HEK293 (cell line): ENCODE measurements at regions not wholly inside any gene's neighbourhood (a gene's known extent, or its start where the extent isn't known, plus 50 kb on each side); places are given as distances from the start of the nearest gene placed in this dataset.

Experiments used
- CTCF ChIA-PET: fragments of 350-600 bp; formaldehyde crosslinking; extraction: SDS; loops from one replicate; lab custom pipeline; 2021; ENCODE audit warnings: antibody characterized with exemption; lab: Yijun Ruan, JAX
- POLR2A ChIA-PET: fragments of 300-600 bp; formaldehyde crosslinking; extraction: SDS; loops from one replicate; lab custom pipeline; 2020; ENCODE audit warnings: antibody characterized with exemption, inconsistent platforms; lab: Yijun Ruan, JAX
- H3K27ac ChIP-seq: fragments of 200-500 bp; sonication (Bioruptor generic); 2 replicates; pipeline ENCODE4 v1.5.1; 2014; ENCODE audit warnings: low read depth, low read length, control low read depth, inconsistent platforms; ENCODE audit errors: extremely low read depth
- H3K36me3 ChIP-seq, 2 experiments: fragments of 200-500 bp in 1 of 2; sonication (Bioruptor generic) in 1 of 2; 1 replicate in 1 of 2; 2 replicates in 1 of 2; pipeline ENCODE4 v1.5.1; 2014 to 2017; ENCODE audit warnings: inconsistent platforms in 2 of 2, low read length in 2 of 2; ENCODE audit not compliant: control insufficient read depth in 2 of 2, insufficient read depth in 1 of 2
- H3K4me1 ChIP-seq: fragments of 200-500 bp; sonication (Bioruptor generic); 2 replicates; pipeline ENCODE4 v1.5.1; 2014; ENCODE audit warnings: mild to moderate bottlenecking, low read length, inconsistent platforms; ENCODE audit not compliant: control insufficient read depth, insufficient read depth
- H3K4me3 ChIP-seq: 2 replicates; pipeline ENCODE4 v1.5.1; 2011; ENCODE audit warnings: low read depth, mild to moderate bottlenecking, control low read depth, low read length, moderate library complexity
- H3K9me3 ChIP-seq: fragments of 200-500 bp; sonication (Bioruptor generic); 2 replicates; pipeline ENCODE4 v1.5.1; 2014; ENCODE audit warnings: low read depth, low read length, inconsistent platforms; ENCODE audit not compliant: control insufficient read depth, insufficient read depth
- GLI2 ChIP-seq: fragments of 450-650 bp; formaldehyde crosslinking; IDR thresholded peaks from 2 replicates; pipeline ENCODE4; 2017; ENCODE audit warnings: missing biosample characterization, missing genetic modification characterization, low read depth, borderline replicate concordance
- SCRT1 ChIP-seq: fragments of 450-650 bp; formaldehyde crosslinking; IDR thresholded peaks from 2 replicates; pipeline ENCODE4 v1.5.1; 2016; ENCODE audit warnings: missing biosample characterization, missing genetic modification characterization, borderline replicate concordance
- SCRT2 ChIP-seq: fragments of 450-650 bp; formaldehyde crosslinking; IDR thresholded peaks from 2 replicates; pipeline ENCODE4 v1.5.1; 2016; ENCODE audit warnings: missing biosample characterization, missing genetic modification characterization
- ZNF132 ChIP-seq: fragments of 450-650 bp; formaldehyde crosslinking; IDR thresholded peaks from 2 replicates; pipeline ENCODE4 v1.5.1; 2017; ENCODE audit warnings: missing biosample characterization, missing genetic modification characterization, borderline replicate concordance
- ZNF155 ChIP-seq: fragments of 450-650 bp; formaldehyde crosslinking; IDR thresholded peaks from 2 replicates; pipeline ENCODE4 v1.5.1; 2016; ENCODE audit warnings: missing biosample characterization, missing genetic modification characterization
- ZNF175 ChIP-seq: fragments of 450-650 bp; formaldehyde crosslinking; IDR thresholded peaks from 2 replicates; pipeline ENCODE4 v1.5.1; 2016; ENCODE audit warnings: missing biosample characterization, missing genetic modification characterization
- ZNF184 ChIP-seq: fragments of 450-650 bp; IDR thresholded peaks from 2 replicates; pipeline ENCODE4 v1.5.1; 2018; ENCODE audit warnings: missing biosample characterization, mild to moderate bottlenecking, missing genetic modification characterization
- ZNF223 ChIP-seq: fragments of 450-650 bp; formaldehyde crosslinking; IDR thresholded peaks from 2 replicates; pipeline ENCODE4 v1.5.1; 2016; ENCODE audit warnings: missing biosample characterization, missing genetic modification characterization
- ZNF248 ChIP-seq: fragments of 450-650 bp; formaldehyde crosslinking; IDR thresholded peaks from 2 replicates; pipeline ENCODE4 v1.5.1; 2017; ENCODE audit warnings: missing biosample characterization, missing genetic modification characterization
- ZNF274 ChIP-seq, 2 experiments: fragments of 200-500 bp in 1 of 2; fragments of 450-650 bp in 1 of 2; sonication (Bioruptor generic) in 1 of 2; formaldehyde crosslinking in 1 of 2; IDR thresholded peaks; 2 replicates each; pipeline versions ENCODE4 v1.5.1 to v1.6.1; 2014 to 2016; ENCODE audit warnings: borderline replicate concordance in 1 of 2, inconsistent platforms in 1 of 2, low read length in 1 of 2, missing biosample characterization in 1 of 2, missing genetic modification characterization in 1 of 2
- ZNF292 ChIP-seq: fragments of 450-650 bp; formaldehyde crosslinking; IDR thresholded peaks from 2 replicates; pipeline ENCODE4 v1.5.1; 2016; ENCODE audit warnings: low read depth, missing biosample characterization, missing genetic modification characterization, borderline replicate concordance
- ZNF341 ChIP-seq: fragments of 450-650 bp; formaldehyde crosslinking; IDR thresholded peaks from 2 replicates; pipeline ENCODE4; 2016; ENCODE audit warnings: low read depth, missing biosample characterization, missing genetic modification characterization
- ZNF416 ChIP-seq: fragments of 450-650 bp; formaldehyde crosslinking; IDR thresholded peaks from 2 replicates; pipeline ENCODE4 v1.5.1; 2016; ENCODE audit warnings: missing biosample characterization, missing genetic modification characterization
- ZNF501 ChIP-seq: fragments of 450-650 bp; formaldehyde crosslinking; IDR thresholded peaks from 2 replicates; pipeline ENCODE4 v1.5.1; 2016; ENCODE audit warnings: missing biosample characterization, missing genetic modification characterization
- ZNF664 ChIP-seq: fragments of 450-650 bp; formaldehyde crosslinking; IDR thresholded peaks from 2 replicates; pipeline ENCODE4 v1.5.1; 2016; ENCODE audit warnings: missing biosample characterization, missing genetic modification characterization
- ZNF747 ChIP-seq: fragments of 450-650 bp; formaldehyde crosslinking; IDR thresholded peaks from 2 replicates; pipeline ENCODE4 v1.5.1; 2016; ENCODE audit warnings: missing biosample characterization, missing genetic modification characterization
- ZNF768 ChIP-seq: fragments of 450-650 bp; formaldehyde crosslinking; IDR thresholded peaks from 2 replicates; pipeline ENCODE4 v1.5.1; 2018; ENCODE audit warnings: missing biosample characterization, mild to moderate bottlenecking, missing genetic modification characterization
- ZNF830 ChIP-seq: fragments of 450-650 bp; IDR thresholded peaks from 2 replicates; pipeline ENCODE4 v1.5.0; 2018; ENCODE audit warnings: missing biosample characterization, missing genetic modification characterization, low read depth, mild to moderate bottlenecking, moderate library complexity
- ZSCAN16 ChIP-seq: fragments of 450-650 bp; formaldehyde crosslinking; IDR thresholded peaks from 2 replicates; pipeline ENCODE4 v1.5.1; 2016; ENCODE audit warnings: missing biosample characterization, missing genetic modification characterization
- TF ChIP-seq, protein P1 (sequence below): fragments of 450-650 bp; formaldehyde crosslinking; IDR thresholded peaks from 2 replicates; pipeline ENCODE4 v1.5.1; 2017; ENCODE audit warnings: missing biosample characterization, mild to moderate bottlenecking, missing genetic modification characterization, moderate library complexity
- TF ChIP-seq, protein P2 (sequence below): fragments of 450-650 bp; formaldehyde crosslinking; IDR thresholded peaks from 2 replicates; pipeline ENCODE4 v1.5.1; 2016; ENCODE audit warnings: missing biosample characterization, missing genetic modification characterization
- TF ChIP-seq, protein P3 (sequence below): fragments of 450-650 bp; formaldehyde crosslinking; IDR thresholded peaks from 2 replicates; pipeline ENCODE4 v1.5.1; 2016; ENCODE audit warnings: missing biosample characterization, missing genetic modification characterization
- TF ChIP-seq, protein P4 (sequence below): fragments of 450-650 bp; formaldehyde crosslinking; IDR thresholded peaks from 2 replicates; pipeline ENCODE4 v1.5.1; 2017; ENCODE audit warnings: missing biosample characterization, missing genetic modification characterization
- TF ChIP-seq, protein P5 (sequence below): fragments of 450-650 bp; formaldehyde crosslinking; IDR thresholded peaks from 2 replicates; pipeline ENCODE4 v1.5.1; 2017; ENCODE audit warnings: missing biosample characterization, missing genetic modification characterization

DNA sequence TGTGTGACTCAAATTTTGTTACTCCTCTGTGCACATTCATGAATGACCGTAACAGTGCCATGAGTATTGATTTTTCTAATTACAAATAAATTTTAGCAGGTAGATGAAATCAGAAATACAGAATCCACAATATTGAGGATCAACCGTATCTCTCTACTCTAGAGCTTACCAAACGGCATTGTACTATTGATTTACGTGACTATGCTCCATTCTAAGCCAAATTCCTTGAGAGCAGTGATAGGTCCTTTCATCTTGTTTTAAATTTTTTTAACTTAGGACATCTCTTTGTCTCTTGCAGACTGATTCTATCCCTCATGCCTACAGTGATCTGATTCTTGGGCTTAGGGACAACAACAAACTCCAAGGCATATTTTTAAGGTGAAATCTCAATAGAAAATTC lies 172.3 kb upstream of the C1QTNF7 start:
- H3K4me1 ChIP-seq, result no peaks in the 10 kb centered on the region
- POLR2A ChIA-PET, result interaction anchor here (0.6 kb wide), 1 partner anchor 29 kb away, joined by 3 read pairs; no protein-coding TSS in a partner anchor
- TF ChIP-seq ZNF501, result no peak
- no peak for TF ChIP-seq ZNF175 (tag by site-specific recombination)
- TF ChIP-seq ZNF274 (IDR thresholded peaks at IDR 0.05; ENCODE audit: low read length), result no peak
- TF ChIP-seq ZNF274 (tag by site-specific recombination; IDR thresholded peaks at IDR 0.05; ENCODE audit: borderline replicate concordance), result no peak
- TF ChIP-seq ZNF292 (tag by site-specific recombination), result no peak
- TF ChIP-seq SCRT1 (tag by site-specific recombination), result no peak
- TF ChIP-seq, protein P1, sequence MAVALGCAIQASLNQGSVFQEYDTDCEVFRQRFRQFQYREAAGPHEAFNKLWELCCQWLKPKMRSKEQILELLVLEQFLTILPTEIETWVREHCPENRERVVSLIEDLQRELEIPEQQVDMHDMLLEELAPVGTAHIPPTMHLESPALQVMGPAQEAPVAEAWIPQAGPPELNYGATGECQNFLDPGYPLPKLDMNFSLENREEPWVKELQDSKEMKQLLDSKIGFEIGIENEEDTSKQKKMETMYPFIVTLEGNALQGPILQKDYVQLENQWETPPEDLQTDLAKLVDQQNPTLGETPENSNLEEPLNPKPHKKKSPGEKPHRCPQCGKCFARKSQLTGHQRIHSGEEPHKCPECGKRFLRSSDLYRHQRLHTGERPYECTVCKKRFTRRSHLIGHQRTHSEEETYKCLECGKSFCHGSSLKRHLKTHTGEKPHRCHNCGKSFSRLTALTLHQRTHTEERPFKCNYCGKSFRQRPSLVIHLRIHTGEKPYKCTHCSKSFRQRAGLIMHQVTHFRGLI, result no peak
- TF ChIP-seq, all 188 proteins: peak for 0
- CTCF ChIA-PET, result interaction anchor here (0.6 kb wide), 1 partner anchor 704 kb away, joined by 3 read pairs; no protein-coding TSS in a partner anchor
- H3K4me3 ChIP-seq, result no peak overlapping the region
- H3K27ac ChIP-seq, result no peak overlapping the region
- H3K9me3 ChIP-seq, result no peaks in the 10 kb centered on the region
- no peaks in the 10 kb centered on the region for H3K36me3 ChIP-seq

DNA sequence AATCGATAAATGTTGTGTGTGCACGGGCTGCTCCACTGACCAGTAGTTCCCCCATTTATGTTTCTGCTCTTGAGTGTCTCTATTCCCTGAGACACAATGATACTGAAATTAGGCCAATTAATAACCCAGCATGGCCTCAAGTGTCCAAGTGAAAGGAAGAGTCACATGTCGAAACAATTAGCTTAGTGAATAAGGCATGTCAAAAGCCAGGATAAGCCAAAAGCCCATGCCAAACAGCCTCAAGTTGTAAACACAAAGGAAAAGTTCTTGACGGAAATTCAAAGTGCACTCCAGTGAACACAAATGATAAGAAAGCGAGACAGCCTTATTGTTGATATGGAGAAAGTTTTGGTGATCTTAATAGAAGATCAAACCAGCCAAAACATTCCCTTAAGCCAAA lies 167.1 kb upstream of the C1QTNF7 start:
- POLR2A ChIA-PET, result no interaction called here
- CTCF ChIA-PET, result no interaction called here

DNA sequence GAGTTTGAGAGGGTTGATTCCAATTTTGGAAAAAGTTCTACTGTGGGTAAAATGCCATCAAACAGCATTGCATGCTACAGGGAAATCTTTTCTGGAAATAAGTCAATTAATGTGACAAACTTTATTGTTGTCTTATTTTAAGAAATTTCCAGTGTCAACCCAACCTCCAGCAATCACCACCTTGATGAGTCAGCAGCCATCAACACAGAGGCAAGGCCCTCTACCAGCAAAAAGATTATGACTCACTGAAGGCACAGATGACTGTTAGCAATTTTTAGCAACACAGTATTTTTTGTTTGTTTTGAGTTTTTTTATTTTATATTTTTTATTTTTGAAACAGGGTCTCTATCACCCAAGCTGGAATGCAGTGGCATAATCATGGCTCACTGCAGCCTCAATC lies 165.4 kb upstream of the C1QTNF7 start:
- POLR2A ChIA-PET, result no interaction called here
- TF ChIP-seq ZNF830 (tag by site-specific recombination), result no peak
- TF ChIP-seq ZNF768, result no peak
- TF ChIP-seq, protein P2, sequence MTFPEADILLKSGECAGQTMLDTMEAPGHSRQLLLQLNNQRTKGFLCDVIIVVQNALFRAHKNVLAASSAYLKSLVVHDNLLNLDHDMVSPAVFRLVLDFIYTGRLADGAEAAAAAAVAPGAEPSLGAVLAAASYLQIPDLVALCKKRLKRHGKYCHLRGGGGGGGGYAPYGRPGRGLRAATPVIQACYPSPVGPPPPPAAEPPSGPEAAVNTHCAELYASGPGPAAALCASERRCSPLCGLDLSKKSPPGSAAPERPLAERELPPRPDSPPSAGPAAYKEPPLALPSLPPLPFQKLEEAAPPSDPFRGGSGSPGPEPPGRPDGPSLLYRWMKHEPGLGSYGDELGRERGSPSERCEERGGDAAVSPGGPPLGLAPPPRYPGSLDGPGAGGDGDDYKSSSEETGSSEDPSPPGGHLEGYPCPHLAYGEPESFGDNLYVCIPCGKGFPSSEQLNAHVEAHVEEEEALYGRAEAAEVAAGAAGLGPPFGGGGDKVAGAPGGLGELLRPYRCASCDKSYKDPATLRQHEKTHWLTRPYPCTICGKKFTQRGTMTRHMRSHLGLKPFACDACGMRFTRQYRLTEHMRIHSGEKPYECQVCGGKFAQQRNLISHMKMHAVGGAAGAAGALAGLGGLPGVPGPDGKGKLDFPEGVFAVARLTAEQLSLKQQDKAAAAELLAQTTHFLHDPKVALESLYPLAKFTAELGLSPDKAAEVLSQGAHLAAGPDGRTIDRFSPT (tag by site-specific recombination), result no peak
- TF ChIP-seq, protein P3, sequence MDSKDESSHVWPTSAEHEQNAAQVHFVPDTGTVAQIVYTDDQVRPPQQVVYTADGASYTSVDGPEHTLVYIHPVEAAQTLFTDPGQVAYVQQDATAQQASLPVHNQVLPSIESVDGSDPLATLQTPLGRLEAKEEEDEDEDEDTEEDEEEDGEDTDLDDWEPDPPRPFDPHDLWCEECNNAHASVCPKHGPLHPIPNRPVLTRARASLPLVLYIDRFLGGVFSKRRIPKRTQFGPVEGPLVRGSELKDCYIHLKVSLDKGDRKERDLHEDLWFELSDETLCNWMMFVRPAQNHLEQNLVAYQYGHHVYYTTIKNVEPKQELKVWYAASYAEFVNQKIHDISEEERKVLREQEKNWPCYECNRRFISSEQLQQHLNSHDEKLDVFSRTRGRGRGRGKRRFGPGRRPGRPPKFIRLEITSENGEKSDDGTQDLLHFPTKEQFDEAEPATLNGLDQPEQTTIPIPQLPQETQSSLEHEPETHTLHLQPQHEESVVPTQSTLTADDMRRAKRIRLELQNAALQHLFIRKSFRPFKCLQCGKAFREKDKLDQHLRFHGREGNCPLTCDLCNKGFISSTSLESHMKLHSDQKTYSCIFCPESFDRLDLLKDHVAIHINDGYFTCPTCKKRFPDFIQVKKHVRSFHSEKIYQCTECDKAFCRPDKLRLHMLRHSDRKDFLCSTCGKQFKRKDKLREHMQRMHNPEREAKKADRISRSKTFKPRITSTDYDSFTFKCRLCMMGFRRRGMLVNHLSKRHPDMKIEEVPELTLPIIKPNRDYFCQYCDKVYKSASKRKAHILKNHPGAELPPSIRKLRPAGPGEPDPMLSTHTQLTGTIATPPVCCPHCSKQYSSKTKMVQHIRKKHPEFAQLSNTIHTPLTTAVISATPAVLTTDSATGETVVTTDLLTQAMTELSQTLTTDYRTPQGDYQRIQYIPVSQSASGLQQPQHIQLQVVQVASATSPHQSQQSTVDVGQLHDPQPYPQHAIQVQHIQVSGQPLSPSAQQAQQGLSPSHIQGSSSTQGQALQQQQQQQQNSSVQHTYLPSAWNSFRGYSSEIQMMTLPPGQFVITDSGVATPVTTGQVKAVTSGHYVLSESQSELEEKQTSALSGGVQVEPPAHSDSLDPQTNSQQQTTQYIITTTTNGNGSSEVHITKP (tag by site-specific recombination), result no peak
- no peak for TF ChIP-seq ZNF747 (tag by site-specific recombination)
- no peak for TF ChIP-seq GLI2
- TF ChIP-seq ZNF132 (tag by site-specific recombination), result no peak
- TF ChIP-seq, protein P4, sequence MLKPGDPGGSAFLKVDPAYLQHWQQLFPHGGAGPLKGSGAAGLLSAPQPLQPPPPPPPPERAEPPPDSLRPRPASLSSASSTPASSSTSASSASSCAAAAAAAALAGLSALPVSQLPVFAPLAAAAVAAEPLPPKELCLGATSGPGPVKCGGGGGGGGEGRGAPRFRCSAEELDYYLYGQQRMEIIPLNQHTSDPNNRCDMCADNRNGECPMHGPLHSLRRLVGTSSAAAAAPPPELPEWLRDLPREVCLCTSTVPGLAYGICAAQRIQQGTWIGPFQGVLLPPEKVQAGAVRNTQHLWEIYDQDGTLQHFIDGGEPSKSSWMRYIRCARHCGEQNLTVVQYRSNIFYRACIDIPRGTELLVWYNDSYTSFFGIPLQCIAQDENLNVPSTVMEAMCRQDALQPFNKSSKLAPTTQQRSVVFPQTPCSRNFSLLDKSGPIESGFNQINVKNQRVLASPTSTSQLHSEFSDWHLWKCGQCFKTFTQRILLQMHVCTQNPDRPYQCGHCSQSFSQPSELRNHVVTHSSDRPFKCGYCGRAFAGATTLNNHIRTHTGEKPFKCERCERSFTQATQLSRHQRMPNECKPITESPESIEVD (tag by site-specific recombination), result no peak
- TF ChIP-seq ZNF223 (tag by site-specific recombination), result no peak
- no peak for TF ChIP-seq ZNF416
- no peak for TF ChIP-seq ZNF184
- TF ChIP-seq ZNF664 (tag by site-specific recombination), result no peak
- TF ChIP-seq, protein P5, sequence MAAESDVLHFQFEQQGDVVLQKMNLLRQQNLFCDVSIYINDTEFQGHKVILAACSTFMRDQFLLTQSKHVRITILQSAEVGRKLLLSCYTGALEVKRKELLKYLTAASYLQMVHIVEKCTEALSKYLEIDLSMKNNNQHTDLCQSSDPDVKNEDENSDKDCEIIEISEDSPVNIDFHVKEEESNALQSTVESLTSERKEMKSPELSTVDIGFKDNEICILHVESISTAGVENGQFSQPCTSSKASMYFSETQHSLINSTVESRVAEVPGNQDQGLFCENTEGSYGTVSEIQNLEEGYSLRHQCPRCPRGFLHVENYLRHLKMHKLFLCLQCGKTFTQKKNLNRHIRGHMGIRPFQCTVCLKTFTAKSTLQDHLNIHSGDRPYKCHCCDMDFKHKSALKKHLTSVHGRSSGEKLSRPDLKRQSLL, result no peak
- TF ChIP-seq SCRT2 (tag by site-specific recombination), result no peak
- TF ChIP-seq ZNF292 (tag by site-specific recombination), result no peak

More for the DNA sequence above, 167.1 kb upstream of the C1QTNF7 start:
- TF ChIP-seq ZNF155 (tag by site-specific recombination) (no peak), ZSCAN16 (no peak), ZNF248 (tag by site-specific recombination) (no peak), ZNF341 (tag by site-specific recombination) (no peak)
- no peak overlapping the region for H3K27ac ChIP-seq
- H3K9me3 ChIP-seq, result no peaks in the 10 kb centered on the region
- H3K36me3 ChIP-seq, result no peaks in the 10 kb centered on the region
- no peaks in the 10 kb centered on the region for H3K4me1 ChIP-seq
- H3K4me3 ChIP-seq, result no peak overlapping the region

More for the DNA sequence above, 165.4 kb upstream of the C1QTNF7 start:
- H3K36me3 ChIP-seq, result no peaks in the 10 kb centered on the region
- H3K27ac ChIP-seq, result no peak overlapping the region
- CTCF ChIA-PET, result no interaction called here
- H3K4me3 ChIP-seq, result no peak overlapping the region
- no peaks in the 10 kb centered on the region for H3K4me1 ChIP-seq
- no peaks in the 10 kb centered on the region for H3K9me3 ChIP-seq
